Motor neuron (in vitro differentiated cells): ENCODE measurements at regions not wholly inside any gene's neighbourhood (a gene's known extent, or its start where the extent isn't known, plus 50 kb on each side); places are given as distances from the start of the nearest gene placed in this dataset.
"Not testable (repeated sequence)": the region's sequence is repeated elsewhere in the genome, so short reads cannot be mapped to it uniquely, and the experiment has no call there.

Experiments used
- ATAC-seq, 8 experiments: fragments of 200-7000 bp; cut with Tn5 transposase; replicated peaks in 6 of 8; 2 replicates each; pipeline ENCODE4 v1.8.0; 2021; ENCODE audit warnings: mild to moderate bottlenecking in 8 of 8, moderate library complexity in 8 of 8
- H3K27ac ChIP-seq, 2 donors: fragments of 250-450 bp; sonication (Bioruptor Pico); 2 replicates each; pipeline ENCODE4 v1.9.0; 2021; ENCODE audit warnings: antibody characterized with exemption in 2 of 2, mild to moderate bottlenecking in 2 of 2, moderate library complexity in 1 of 2
- H3K4me1 ChIP-seq, 2 donors: fragments of 250-450 bp; sonication (Bioruptor Pico); replicated peaks in 1 of 2; 2 replicates each; pipeline ENCODE4 v1.6.1; 2021; ENCODE audit warnings: antibody characterized with exemption in 2 of 2, mild to moderate bottlenecking in 2 of 2, moderate library complexity in 1 of 2
- H3K4me3 ChIP-seq, 5 donors: fragments of 250-450 bp; sonication (Bioruptor Pico); 2 replicates each; pipeline ENCODE4 v1.9.0; 2021; ENCODE audit warnings: antibody characterized with exemption in 5 of 5, mild to moderate bottlenecking in 5 of 5, moderate library complexity in 4 of 5
- WGBS, 10 experiments: fragments of 450-650 bp; shearing (Covaris generic); methylation state at CpG; one replicate each; pipeline ENCODE4 v1.0.0; 2022; 5-methylcytosine and 5-hydroxymethylcytosine counted together
- in situ Hi-C, 9 experiments: fragments of 400-800 bp; cut with MboI; loops; one replicate each; pipeline ENCODE4 v1.15.0; 2021; ENCODE audit warnings: low sequenced_read_pairs in 9 of 9, low pct_unique_long_range_greater_than_20kb in 2 of 9; ENCODE audit not compliant: unreplicated experiment in 9 of 9

GRCh38 chr13:104526561-104526960 is 1460.3 kb upstream of the SLC10A2 start:
- no peak overlapping the region for H3K4me3 ChIP-seq
- H3K27ac ChIP-seq = no peak overlapping the region
- in situ Hi-C loops = no loop called here
- H3K4me1 ChIP-seq = peaks cover 0 to 2% of the 10 kb centered on the region in 2 donors
- ATAC-seq = no peak

GRCh38 chr13:104525467-104525866 is 1459.2 kb upstream of the SLC10A2 start:
- no peak for ATAC-seq
- WGBS, 10 experiments = 37 to 100% (median 91%) methylated on average over 1 to 4 of the region's 5 CpGs; no CpG with 5 or more reads in 4 of the 10 experiments

GRCh38 chr13:104522235-104523072 is 1456.2 kb upstream of the SLC10A2 start:
- no peak for ATAC-seq
- Histone ChIP-seq H3K27ac (no peak overlapping the region), H3K4me1 (peaks cover 0 to 2% of the 10 kb centered on the region in 2 donors), H3K4me3 (no peak overlapping the region)
- 46 to 100% (median 80%) methylated on average over 1 to 12 of the region's 25 CpGs; no CpG with 5 or more reads in 2 of the 10 experiments for WGBS, 10 experiments
- in situ Hi-C loops = no loop called here

More at GRCh38 chr13:104525467-104525866, 1459.2 kb upstream of the SLC10A2 start:
- Histone ChIP-seq H3K4me1 (peaks cover 0 to 2% of the 10 kb centered on the region in 2 donors), H3K4me3 (no peak overlapping the region), H3K27ac (no peak overlapping the region)
- in situ Hi-C loops = no loop called here

- WGBS, 10 experiments = 32 to 100% (median 96%) methylated on average over 1 to 2 of the region's 2 CpGs; no CpG with 5 or more reads in 2 of the 10 experiments
- Histone ChIP-seq H3K27ac (no peak overlapping the region), H3K4me1 (no peaks in the 10 kb centered on the region), H3K4me3 (no peak overlapping the region)
- in situ Hi-C loops = no loop called here
- ATAC-seq = no peak
Measured at GRCh38 chr13:104510422-104510821, 1444.2 kb upstream of the SLC10A2 start.

GRCh38 chr13:104493502-104493901 is 1427.3 kb upstream of the SLC10A2 start:
- WGBS, 10 experiments = 0% methylated on average over 1 of the region's 1 CpG; no CpG with 5 or more reads in 9 of the 10 experiments
- H3K27ac ChIP-seq, H3K4me1 ChIP-seq, ATAC-seq, in situ Hi-C loops, H3K4me3 ChIP-seq: not testable (repeated sequence)

- WGBS, 10 experiments = 0 to 89% (median 70%) methylated on average over 1 to 5 of the region's 5 CpGs
- no peak overlapping the region for H3K27ac ChIP-seq
- ATAC-seq = peak in 1 of 8 experiments; percentile 64
Measured at GRCh38 chr13:104491916-104492315, 1425.7 kb upstream of the SLC10A2 start.

GRCh38 chr13:104487006-104487405 is 1420.8 kb upstream of the SLC10A2 start:
- Histone ChIP-seq H3K4me3 (no peak overlapping the region), H3K4me1 (no peaks in the 10 kb centered on the region), H3K27ac (no peak overlapping the region)
- in situ Hi-C loops = no loop called here
- no peak for ATAC-seq
- WGBS, 10 experiments = 0 to 100% (median 79%) methylated on average over 1 of the region's 1 CpG; no CpG with 5 or more reads in 4 of the 10 experiments

More at GRCh38 chr13:104491916-104492315, 1425.7 kb upstream of the SLC10A2 start:
- Histone ChIP-seq H3K4me1 (no peaks in the 10 kb centered on the region), H3K4me3 (no peak overlapping the region)
- in situ Hi-C loops = no loop called here

GRCh38 chr13:104485571-104485970 is 1419.4 kb upstream of the SLC10A2 start:
- Histone ChIP-seq H3K4me1 (no peaks in the 10 kb centered on the region), H3K27ac (no peak overlapping the region), H3K4me3 (no peak overlapping the region)
- in situ Hi-C loops = no loop called here
- peak in 1 of 8 experiments; percentile 47 for ATAC-seq
- 0 to 50% (median 25%) methylated on average over 1 of the region's 1 CpG; no CpG with 5 or more reads in 5 of the 10 experiments for WGBS, 10 experiments

- no peaks in the 10 kb centered on the region for H3K4me1 ChIP-seq
- H3K4me3 ChIP-seq = no peak overlapping the region
- in situ Hi-C loops = no loop called here
- WGBS, 10 experiments = 30 to 100% (median 100%) methylated on average over 2 to 7 of the region's 10 CpGs; no CpG with 5 or more reads in 6 of the 10 experiments
- no peak for ATAC-seq
- H3K27ac ChIP-seq = no peak overlapping the region
Measured at GRCh38 chr13:104483631-104484030, 1417.4 kb upstream of the SLC10A2 start.

- in situ Hi-C loops = no loop called here
- no peak for ATAC-seq
- no peaks in the 10 kb centered on the region for H3K4me1 ChIP-seq
- no peak overlapping the region for H3K4me3 ChIP-seq
- H3K27ac ChIP-seq = no peak overlapping the region
- WGBS, 10 experiments = 23 to 100% (median 88%) methylated on average over 1 to 2 of the region's 2 CpGs
Measured at GRCh38 chr13:104477261-104477660, 1411.0 kb upstream of the SLC10A2 start.

GRCh38 chr13:104473936-104474335 is 1407.7 kb upstream of the SLC10A2 start:
- ATAC-seq = no peak
- no peak overlapping the region for H3K4me3 ChIP-seq
- H3K4me1 ChIP-seq = no peaks in the 10 kb centered on the region
- in situ Hi-C loops = no loop called here
- H3K27ac ChIP-seq = no peak overlapping the region

GRCh38 chr13:104466016-104466415 is 1399.8 kb upstream of the SLC10A2 start:
- ATAC-seq = no peak
- H3K4me3 ChIP-seq = no peak overlapping the region
- H3K27ac ChIP-seq = no peak overlapping the region
- in situ Hi-C loops = no loop called here
- no peaks in the 10 kb centered on the region for H3K4me1 ChIP-seq

GRCh38 chr13:104461049-104461448 is 1394.8 kb upstream of the SLC10A2 start:
- in situ Hi-C loops = no loop called here
- no peak overlapping the region for H3K27ac ChIP-seq
- WGBS, 10 experiments = 8 to 80% (median 49%) methylated on average over 1 to 2 of the region's 4 CpGs; no CpG with 5 or more reads in 1 of the 10 experiments
- H3K4me1 ChIP-seq = no peaks in the 10 kb centered on the region
- no peak overlapping the region for H3K4me3 ChIP-seq
- peak in 1 of 8 experiments; percentile 33 for ATAC-seq

- in situ Hi-C loops = no loop called here
- Histone ChIP-seq H3K4me3 (no peak overlapping the region), H3K4me1 (no peaks in the 10 kb centered on the region), H3K27ac (no peak overlapping the region)
- WGBS, 10 experiments = 7 to 100% (median 88%) methylated on average over 1 to 2 of the region's 2 CpGs; no CpG with 5 or more reads in 2 of the 10 experiments
- ATAC-seq = peak in 3 of 8 experiments; percentile 52 to 85 (median 69)
Measured at GRCh38 chr13:104460554-104460953, 1394.3 kb upstream of the SLC10A2 start.
